ENCODE measurements at regions not wholly inside any gene's neighbourhood (a gene's known extent, or its start where the extent isn't known, plus 50 kb on each side); places are given as distances from the start of the nearest gene placed in this dataset.

DNA sequence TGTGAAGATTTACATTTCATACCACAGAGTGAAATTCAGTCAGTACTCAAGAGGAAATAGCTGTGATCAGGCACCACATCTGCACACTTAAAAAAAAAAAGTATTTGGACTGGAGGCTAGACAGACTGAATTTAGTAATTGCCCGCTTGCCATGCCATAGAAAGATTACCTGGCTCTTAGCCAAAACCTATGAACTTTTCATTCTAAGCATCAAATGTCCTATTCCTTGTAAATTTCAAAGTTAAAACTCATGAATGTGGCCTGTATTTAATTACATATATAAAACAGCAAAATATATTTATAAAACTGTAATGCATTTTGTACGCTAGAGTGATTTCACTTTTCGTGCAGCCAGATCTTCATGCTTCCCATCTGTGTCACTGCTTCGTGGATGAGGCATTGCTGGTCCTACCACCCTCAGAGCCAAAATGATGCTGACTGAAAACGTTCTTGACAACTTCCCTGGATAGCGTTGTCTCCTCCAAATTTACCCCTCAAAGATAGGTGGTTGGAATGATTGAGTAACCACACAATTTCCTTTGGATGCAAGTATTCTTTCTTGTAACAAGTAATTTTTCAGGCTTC lies 447.9 kb upstream of the SGCD start:
- no peak for DNase-seq
- in situ Hi-C loops (cut with HindIII; ENCODE audit: low pct_ligation_motif_present, low sequenced_read_pairs): no loop called here
- Histone ChIP-seq H3K27ac (no peak overlapping the region), H3K36me3 (replicated peaks) (no peaks in the 10 kb centered on the region), H3K4me3 (ENCODE audit: low read depth, low read length) (no peak overlapping the region), H3K27me3 (replicated peaks) (no peaks in the 10 kb centered on the region)
- TF ChIP-seq, protein P1, sequence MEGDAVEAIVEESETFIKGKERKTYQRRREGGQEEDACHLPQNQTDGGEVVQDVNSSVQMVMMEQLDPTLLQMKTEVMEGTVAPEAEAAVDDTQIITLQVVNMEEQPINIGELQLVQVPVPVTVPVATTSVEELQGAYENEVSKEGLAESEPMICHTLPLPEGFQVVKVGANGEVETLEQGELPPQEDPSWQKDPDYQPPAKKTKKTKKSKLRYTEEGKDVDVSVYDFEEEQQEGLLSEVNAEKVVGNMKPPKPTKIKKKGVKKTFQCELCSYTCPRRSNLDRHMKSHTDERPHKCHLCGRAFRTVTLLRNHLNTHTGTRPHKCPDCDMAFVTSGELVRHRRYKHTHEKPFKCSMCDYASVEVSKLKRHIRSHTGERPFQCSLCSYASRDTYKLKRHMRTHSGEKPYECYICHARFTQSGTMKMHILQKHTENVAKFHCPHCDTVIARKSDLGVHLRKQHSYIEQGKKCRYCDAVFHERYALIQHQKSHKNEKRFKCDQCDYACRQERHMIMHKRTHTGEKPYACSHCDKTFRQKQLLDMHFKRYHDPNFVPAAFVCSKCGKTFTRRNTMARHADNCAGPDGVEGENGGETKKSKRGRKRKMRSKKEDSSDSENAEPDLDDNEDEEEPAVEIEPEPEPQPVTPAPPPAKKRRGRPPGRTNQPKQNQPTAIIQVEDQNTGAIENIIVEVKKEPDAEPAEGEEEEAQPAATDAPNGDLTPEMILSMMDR (IDR thresholded peaks at IDR 0.05; ENCODE audit: low read depth, low read length, missing control alignments): no peak

DNA sequence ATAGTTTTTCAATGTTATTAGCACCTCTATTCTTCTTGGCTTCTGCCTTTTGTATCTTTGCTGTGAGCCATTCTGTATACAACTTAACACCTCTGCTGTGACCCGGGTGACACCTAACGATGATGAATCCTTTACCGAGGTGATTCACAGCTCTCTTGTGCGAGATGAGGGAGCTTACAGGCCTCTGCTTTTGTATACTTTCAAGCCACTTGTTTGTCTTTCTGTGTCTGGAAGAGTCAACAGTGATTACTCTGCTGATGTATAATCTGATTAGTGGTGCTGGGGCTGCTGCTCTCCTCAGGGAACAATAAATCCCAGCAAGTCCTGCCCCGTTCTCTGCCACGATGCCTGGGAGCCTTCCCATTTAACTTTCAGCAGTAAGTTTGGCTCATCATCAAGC lies 442.9 kb upstream of the SGCD start:
- Histone ChIP-seq H3K27ac (no peak overlapping the region), H3K4me3 (ENCODE audit: low read depth, low read length) (no peak overlapping the region), H3K36me3 (replicated peaks) (no peaks in the 10 kb centered on the region), H3K27me3 (replicated peaks) (no peaks in the 10 kb centered on the region)
- TF ChIP-seq, protein P1 (IDR thresholded peaks at IDR 0.05; ENCODE audit: low read depth, low read length, missing control alignments): no peak
- in situ Hi-C loops (cut with HindIII; ENCODE audit: low pct_ligation_motif_present, low sequenced_read_pairs): no loop called here
- DNase-seq: no peak

DNA sequence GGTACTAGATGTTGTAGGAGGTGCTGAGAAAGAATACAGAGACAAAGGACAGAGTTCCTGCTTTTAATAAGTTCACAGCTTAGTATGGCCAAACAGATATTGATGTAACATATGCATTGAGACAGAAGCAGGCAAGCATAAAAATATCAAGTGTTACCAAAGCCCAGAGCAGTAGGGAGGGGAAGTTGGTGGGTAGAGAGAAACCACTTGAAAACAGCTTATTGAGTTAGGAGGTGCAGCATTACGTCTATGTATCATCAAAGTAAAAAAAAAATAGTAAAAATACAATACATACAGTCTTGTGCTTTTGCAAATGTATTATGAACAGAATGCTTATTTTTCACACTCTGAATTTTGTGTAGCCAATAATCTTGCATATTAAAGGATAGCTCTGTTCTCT lies 441.8 kb upstream of the SGCD start:
- no peak overlapping the region for H3K4me3 ChIP-seq (ENCODE audit: low read depth, low read length)
- no peak overlapping the region for H3K27ac ChIP-seq
- H3K27me3 ChIP-seq (replicated peaks): no peaks in the 10 kb centered on the region
- no peak for DNase-seq
- no peaks in the 10 kb centered on the region for H3K36me3 ChIP-seq (replicated peaks)
- in situ Hi-C loops (cut with HindIII; ENCODE audit: low pct_ligation_motif_present, low sequenced_read_pairs): no loop called here
- TF ChIP-seq, protein P1 (IDR thresholded peaks at IDR 0.05; ENCODE audit: low read depth, low read length, missing control alignments): no peak

DNA sequence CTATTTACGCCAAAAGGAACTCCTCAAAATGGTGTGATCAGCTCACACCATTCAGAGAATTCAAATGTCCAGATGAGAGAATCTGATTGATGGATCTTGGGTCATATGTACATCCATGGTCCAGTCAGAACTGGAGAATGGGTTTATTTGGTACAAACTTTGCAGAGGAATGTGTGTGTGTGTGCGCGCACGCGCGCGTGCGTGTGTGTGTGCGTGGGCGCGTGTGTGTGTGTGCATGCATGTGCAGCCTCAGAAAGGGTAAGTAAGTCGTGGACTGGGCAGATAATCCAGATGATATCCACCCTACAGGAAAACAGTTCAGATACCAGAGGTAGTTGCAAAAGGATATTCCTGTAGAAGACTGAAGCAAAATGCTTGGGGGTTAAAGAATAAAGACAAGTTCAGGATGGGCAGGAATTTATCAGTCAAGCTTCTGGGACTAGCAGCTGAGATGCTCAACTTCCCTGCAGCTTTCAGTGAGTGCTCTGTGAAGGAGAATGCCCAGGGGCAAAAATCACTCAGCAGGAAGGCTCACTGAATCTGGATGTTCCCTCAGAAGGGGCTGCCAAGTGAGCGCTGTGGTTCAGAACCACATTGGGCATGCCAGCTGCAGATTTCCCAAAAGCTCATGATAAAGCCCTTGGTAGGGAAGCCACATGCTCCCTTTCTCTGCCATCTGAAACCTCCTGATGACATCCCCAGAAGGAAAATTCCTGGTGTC lies 440.5 kb upstream of the SGCD start:
- no peak for DNase-seq
- in situ Hi-C loops (cut with HindIII; ENCODE audit: low pct_ligation_motif_present, low sequenced_read_pairs): no loop called here
- Histone ChIP-seq H3K36me3 (replicated peaks) (no peaks in the 10 kb centered on the region), H3K4me3 (ENCODE audit: low read depth, low read length) (no peak overlapping the region), H3K27ac (no peak overlapping the region), H3K27me3 (replicated peaks) (no peaks in the 10 kb centered on the region)
- TF ChIP-seq, protein P1 (IDR thresholded peaks at IDR 0.05; ENCODE audit: low read depth, low read length, missing control alignments): no peak

DNA sequence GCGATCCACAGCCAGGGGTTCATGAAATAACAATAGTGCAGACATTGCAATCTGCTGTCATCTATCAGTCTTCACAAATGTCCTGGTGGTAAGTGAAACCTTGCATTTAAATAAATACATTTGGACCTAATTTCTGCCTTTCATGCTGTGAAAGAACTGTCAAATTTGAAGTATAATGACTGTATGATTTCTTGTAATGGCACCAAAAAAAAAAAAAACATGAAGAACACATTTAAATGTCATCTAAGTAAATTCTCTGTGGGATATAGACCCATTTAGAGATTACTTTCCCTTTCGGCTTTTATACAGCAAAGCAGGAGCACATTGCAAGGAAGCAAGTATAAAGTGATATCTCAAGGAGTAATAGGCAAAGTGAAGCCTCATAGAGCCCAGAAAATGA lies 431.5 kb upstream of the SGCD start:
- in situ Hi-C loops (cut with HindIII; ENCODE audit: low pct_ligation_motif_present, low sequenced_read_pairs): no loop called here
- no peaks in the 10 kb centered on the region for H3K36me3 ChIP-seq (replicated peaks)
- H3K27ac ChIP-seq: no peak overlapping the region
- TF ChIP-seq, protein P1 (IDR thresholded peaks at IDR 0.05; ENCODE audit: low read depth, low read length, missing control alignments): no peak
- H3K4me3 ChIP-seq (ENCODE audit: low read depth, low read length): no peak overlapping the region
- no peaks in the 10 kb centered on the region for H3K27me3 ChIP-seq (replicated peaks)
- DNase-seq: no peak

DNA sequence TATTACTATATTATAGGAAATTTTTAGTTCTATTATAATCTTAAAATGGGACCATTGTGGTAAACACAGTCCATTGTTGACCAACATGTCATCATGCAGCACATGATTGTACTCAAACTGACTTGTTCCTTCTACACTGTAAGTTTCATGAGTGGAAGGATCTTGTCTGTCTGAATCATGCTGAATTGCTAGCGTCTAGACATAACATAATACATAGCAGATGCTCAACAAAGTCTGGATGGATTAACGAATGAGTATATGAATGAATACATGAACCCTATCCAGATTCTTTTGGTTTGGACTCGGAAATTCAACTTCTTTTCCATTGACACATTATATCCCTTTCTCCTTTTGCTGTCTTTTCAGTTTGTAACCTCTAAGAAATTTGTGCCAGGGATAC lies 429.2 kb upstream of the SGCD start:
- Histone ChIP-seq H3K27me3 (replicated peaks) (no peaks in the 10 kb centered on the region), H3K36me3 (replicated peaks) (no peaks in the 10 kb centered on the region)

More for the DNA sequence above, 429.2 kb upstream of the SGCD start:
- in situ Hi-C loops (cut with HindIII; ENCODE audit: low pct_ligation_motif_present, low sequenced_read_pairs): no loop called here
- no peak for DNase-seq
- no peak overlapping the region for H3K27ac ChIP-seq
- TF ChIP-seq, protein P1 (IDR thresholded peaks at IDR 0.05; ENCODE audit: low read depth, low read length, missing control alignments): no peak
- H3K4me3 ChIP-seq (ENCODE audit: low read depth, low read length): no peak overlapping the region
